ENCODE measurements at regions not wholly inside any gene's neighbourhood (a gene's known extent, or its start where the extent isn't known, plus 50 kb on each side); places are given as distances from the start of the nearest gene placed in this dataset.

DNA sequence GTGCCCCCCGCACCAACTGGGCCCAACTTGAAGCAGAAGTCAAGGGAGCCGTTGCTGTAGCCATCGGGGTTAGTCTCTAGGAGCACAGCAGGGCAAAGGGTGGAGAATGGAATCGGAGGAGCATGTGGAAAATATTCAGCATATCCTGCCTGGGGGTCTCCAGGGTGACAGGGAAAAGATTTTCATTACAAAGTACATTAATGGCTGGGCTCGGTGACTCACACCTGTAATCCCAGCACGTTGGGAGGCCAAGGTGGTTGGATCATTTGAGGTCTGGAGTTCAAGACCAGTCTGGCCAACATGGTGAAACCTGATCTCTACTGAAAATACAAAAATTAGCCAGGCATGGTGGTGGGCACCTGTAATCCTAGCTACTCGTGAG lies 53.8 kb upstream of the ABLIM1 start:
- ChIA-PET POLR2A (interaction anchor here (0.7 kb wide), 1 partner anchor 87 kb away, joined by 3 read pairs; no protein-coding TSS in a partner anchor), CTCF (no interaction called here)
- Histone ChIP-seq H3K4me3 (ENCODE audit: low read depth in 2 of 2, low read length in 2 of 2) (no peak overlapping the region), H3K27ac (ENCODE audit: low read length) (peak overlapping the region; percentile 100), H3K4me1 (ENCODE audit: control insufficient read depth, insufficient read depth, low read length) (peaks cover 95% of the 10 kb centered on the region), H3K36me3 (ENCODE audit: control insufficient read depth, insufficient read depth, low read length) (no peaks in the 10 kb centered on the region), H3K9me3 (ENCODE audit: control insufficient read depth, insufficient read depth, low read depth, low read length) (no peaks in the 10 kb centered on the region), H3K27me3 (ENCODE audit: control insufficient read depth, insufficient read depth, low read length) (no peaks in the 10 kb centered on the region)
- ATAC-seq = no peak
- in situ Hi-C loops (cut with HindIII; ENCODE audit: low pct_unique_long_range_greater_than_20kb, low sequenced_read_pairs) = no loop called here
- TF ChIP-seq SIN3A (IDR thresholded peaks at IDR 0.05; ENCODE audit: borderline replicate concordance, insufficient read depth, low read depth, low read length) = no peak
- no peak for TF ChIP-seq TCF7L2 (IDR thresholded peaks at IDR 0.05; ENCODE audit: low read depth, low read length)
- TF ChIP-seq, protein P1, sequence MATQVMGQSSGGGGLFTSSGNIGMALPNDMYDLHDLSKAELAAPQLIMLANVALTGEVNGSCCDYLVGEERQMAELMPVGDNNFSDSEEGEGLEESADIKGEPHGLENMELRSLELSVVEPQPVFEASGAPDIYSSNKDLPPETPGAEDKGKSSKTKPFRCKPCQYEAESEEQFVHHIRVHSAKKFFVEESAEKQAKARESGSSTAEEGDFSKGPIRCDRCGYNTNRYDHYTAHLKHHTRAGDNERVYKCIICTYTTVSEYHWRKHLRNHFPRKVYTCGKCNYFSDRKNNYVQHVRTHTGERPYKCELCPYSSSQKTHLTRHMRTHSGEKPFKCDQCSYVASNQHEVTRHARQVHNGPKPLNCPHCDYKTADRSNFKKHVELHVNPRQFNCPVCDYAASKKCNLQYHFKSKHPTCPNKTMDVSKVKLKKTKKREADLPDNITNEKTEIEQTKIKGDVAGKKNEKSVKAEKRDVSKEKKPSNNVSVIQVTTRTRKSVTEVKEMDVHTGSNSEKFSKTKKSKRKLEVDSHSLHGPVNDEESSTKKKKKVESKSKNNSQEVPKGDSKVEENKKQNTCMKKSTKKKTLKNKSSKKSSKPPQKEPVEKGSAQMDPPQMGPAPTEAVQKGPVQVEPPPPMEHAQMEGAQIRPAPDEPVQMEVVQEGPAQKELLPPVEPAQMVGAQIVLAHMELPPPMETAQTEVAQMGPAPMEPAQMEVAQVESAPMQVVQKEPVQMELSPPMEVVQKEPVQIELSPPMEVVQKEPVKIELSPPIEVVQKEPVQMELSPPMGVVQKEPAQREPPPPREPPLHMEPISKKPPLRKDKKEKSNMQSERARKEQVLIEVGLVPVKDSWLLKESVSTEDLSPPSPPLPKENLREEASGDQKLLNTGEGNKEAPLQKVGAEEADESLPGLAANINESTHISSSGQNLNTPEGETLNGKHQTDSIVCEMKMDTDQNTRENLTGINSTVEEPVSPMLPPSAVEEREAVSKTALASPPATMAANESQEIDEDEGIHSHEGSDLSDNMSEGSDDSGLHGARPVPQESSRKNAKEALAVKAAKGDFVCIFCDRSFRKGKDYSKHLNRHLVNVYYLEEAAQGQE (IDR thresholded peaks at IDR 0.05; ENCODE audit: insufficient read depth in 1 of 2, low read depth in 2 of 2, low read length in 1 of 2) = no peak
- TF ChIP-seq, protein P2, sequence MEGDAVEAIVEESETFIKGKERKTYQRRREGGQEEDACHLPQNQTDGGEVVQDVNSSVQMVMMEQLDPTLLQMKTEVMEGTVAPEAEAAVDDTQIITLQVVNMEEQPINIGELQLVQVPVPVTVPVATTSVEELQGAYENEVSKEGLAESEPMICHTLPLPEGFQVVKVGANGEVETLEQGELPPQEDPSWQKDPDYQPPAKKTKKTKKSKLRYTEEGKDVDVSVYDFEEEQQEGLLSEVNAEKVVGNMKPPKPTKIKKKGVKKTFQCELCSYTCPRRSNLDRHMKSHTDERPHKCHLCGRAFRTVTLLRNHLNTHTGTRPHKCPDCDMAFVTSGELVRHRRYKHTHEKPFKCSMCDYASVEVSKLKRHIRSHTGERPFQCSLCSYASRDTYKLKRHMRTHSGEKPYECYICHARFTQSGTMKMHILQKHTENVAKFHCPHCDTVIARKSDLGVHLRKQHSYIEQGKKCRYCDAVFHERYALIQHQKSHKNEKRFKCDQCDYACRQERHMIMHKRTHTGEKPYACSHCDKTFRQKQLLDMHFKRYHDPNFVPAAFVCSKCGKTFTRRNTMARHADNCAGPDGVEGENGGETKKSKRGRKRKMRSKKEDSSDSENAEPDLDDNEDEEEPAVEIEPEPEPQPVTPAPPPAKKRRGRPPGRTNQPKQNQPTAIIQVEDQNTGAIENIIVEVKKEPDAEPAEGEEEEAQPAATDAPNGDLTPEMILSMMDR (IDR thresholded peaks at IDR 0.05) = no peak
- no peak for TF ChIP-seq POLR2AphosphoS5 (IDR thresholded peaks at IDR 0.05; ENCODE audit: low read depth, low read length)
- no TSS peak for BruUV-seq (replicated peaks)
- intact Hi-C loops (cut with micrococcal nuclease; ENCODE audit: unreplicated experiment) = loop anchor here (5.0 kb wide), 1 partner anchor 75 kb away; no protein-coding TSS in a partner anchor
- no peak for DNase-seq (ENCODE audit: low read depth, low spot score)

DNA sequence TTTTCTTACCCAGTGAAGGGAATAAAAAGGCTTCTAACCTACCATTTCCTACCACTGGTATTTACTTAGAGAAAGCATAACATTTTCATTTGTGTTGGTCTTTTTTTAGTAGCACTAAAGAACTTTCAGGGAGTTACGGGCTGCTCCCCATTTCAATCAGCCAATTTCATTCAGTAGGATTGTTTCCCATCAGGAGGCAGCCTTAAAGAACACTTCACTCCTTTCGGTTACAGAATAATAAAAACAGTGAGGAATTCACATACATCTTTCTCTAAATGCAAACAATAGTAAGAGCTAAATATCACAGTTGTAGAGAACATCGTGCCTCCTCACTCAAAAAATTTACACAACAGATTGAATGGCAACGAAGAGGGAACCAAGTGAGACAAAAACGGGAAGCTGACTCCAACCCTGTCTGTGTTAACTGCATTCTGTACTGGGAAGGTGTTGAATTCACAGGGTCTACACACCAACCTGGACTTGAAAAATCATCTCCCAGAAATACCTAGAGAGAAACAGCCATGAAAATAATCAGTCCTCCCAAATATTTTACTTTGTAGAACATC lies 55.5 kb upstream of the ABLIM1 start:
- Histone ChIP-seq H3K27ac (ENCODE audit: low read length) (peak overlapping the region; percentile 100), H3K27me3 (ENCODE audit: control insufficient read depth, insufficient read depth, low read length) (no peaks in the 10 kb centered on the region), H3K36me3 (ENCODE audit: control insufficient read depth, insufficient read depth, low read length) (no peaks in the 10 kb centered on the region), H3K9me3 (ENCODE audit: control insufficient read depth, insufficient read depth, low read depth, low read length) (no peaks in the 10 kb centered on the region), H3K4me3 (ENCODE audit: low read depth in 2 of 2, low read length in 2 of 2) (peak overlapping the region; percentile 1 to 38; a peak in 3 of 4 replicates), H3K4me1 (ENCODE audit: control insufficient read depth, insufficient read depth, low read length) (peaks cover 94% of the 10 kb centered on the region)
- no TSS peak for BruUV-seq (replicated peaks)
- ATAC-seq = peak; percentile 6; the same call in 1 of the 2 replicates
- intact Hi-C loops (cut with micrococcal nuclease; ENCODE audit: unreplicated experiment) (loop anchor here (5.0 kb wide), 1 partner anchor 74 kb away; no protein-coding TSS in a partner anchor), in situ Hi-C loops (cut with HindIII; ENCODE audit: low pct_unique_long_range_greater_than_20kb, low sequenced_read_pairs) (no loop called here)
- ChIA-PET CTCF (no interaction called here), POLR2A (interaction anchor here (0.5 to 1.6 kb wide), 8 partner anchors 12 to 214 kb away, joined by 3 to 10 read pairs (median 4); no protein-coding TSS in a partner anchor)
- no peak for TF ChIP-seq SIN3A (IDR thresholded peaks at IDR 0.05; ENCODE audit: borderline replicate concordance, insufficient read depth, low read depth, low read length)
- TF ChIP-seq TCF7L2 (IDR thresholded peaks at IDR 0.05; ENCODE audit: low read depth, low read length) = no peak
- TF ChIP-seq, protein P2 (IDR thresholded peaks at IDR 0.05) = no peak
- TF ChIP-seq POLR2AphosphoS5 (IDR thresholded peaks at IDR 0.05; ENCODE audit: low read depth, low read length) = no peak; the same call in 1 of the 2 replicates
- TF ChIP-seq, protein P1 (IDR thresholded peaks at IDR 0.05; ENCODE audit: insufficient read depth in 1 of 2, low read depth in 2 of 2, low read length in 1 of 2) = no peak
- no peak for DNase-seq (ENCODE audit: low read depth, low spot score)
